Amniotic stem cell (primary cell): ENCODE measurements at regions not wholly inside any gene's neighbourhood (a gene's known extent, or its start where the extent isn't known, plus 50 kb on each side); places are given as distances from the start of the nearest gene placed in this dataset.

Experiments
- DNase-seq: peaks from one replicate; lab custom pipeline; 2025; lab: John Stamatoyannopoulos, UW

DNA sequence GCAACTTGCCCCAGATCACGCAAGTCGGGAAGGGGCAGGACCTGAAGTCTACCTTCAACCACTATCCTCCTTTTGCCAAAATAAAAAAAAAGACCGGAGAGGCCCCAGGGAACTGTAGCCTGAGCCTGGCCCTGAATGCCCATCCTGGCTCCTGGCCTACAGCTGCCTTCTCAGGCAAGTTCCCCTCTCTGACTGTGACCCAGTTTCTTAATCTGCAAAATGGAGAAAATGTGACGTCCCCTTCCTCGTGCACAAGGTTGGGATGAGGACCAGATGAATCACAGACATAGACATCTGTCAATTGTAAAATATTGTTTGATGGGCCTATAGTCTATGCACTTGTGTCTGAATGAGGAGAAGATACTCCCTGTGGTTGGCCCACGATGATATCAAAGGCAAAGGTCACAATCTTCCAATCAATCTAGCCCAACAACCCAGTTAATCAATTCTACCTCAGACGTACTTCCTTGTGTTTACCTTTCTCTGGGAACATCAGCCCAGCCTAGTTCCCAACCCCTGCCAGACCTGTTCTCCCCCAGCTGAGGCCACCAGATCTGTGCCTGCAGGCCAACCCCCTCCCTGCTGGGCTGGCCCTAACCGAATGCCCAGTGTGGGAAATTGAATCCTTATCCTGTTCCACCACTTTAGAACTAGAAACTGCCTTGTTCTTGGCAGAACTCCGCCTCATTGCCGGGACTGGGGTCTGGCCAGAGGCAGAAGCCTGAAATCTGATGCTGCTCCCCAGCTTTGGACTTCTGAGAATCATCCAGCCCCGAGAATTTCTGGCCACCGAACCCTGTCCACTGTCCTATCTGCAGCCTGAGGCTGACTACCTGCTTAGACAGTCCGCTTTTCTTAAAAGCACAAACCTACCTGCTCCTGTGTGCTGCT lies 101.8 kb upstream of the LIPC start:
- DNase-seq: no peak

DNA sequence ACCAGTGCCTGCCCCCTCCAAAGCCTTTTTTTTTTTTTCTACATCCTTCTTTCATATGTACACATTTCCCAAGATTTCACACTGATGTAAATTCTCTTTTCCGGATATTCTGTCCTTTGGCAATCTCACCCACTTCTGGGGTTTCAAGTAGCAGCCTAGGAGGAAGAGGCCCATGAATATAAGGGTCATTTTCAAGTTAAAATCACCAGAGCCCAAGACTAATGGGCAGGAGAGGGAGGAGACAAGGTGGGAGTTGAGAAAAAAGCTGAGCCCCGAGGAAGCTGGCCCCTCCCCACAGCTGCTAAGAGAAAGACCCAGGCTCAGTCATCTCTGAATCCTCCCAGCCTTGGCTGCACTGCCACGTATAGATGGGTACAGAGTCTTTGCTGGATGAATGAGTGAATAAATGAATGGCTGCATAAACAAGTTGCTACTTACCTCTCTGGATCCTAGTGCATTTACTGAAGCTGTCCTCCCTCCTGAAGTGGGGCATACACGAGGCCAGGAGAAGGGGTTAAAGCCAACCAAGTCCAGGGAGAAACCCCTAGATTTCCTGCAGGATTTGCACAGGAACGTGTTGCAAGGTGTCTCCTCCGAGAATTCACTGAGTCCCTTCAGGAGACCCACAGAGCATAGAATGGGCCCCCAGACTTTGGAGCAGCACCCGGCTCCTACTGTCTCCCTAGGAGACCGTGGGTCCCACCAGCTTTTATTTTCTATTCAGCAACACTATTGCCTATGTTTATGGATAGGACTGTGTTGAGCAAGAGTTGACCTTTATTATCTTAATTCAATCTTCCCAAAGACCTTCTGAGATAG lies 100.8 kb upstream of the LIPC start:
- DNase-seq: no peak

GRCh38 chr15:58331560-58331912 lies 100.3 kb upstream of the LIPC start:
- no peak for DNase-seq

DNA sequence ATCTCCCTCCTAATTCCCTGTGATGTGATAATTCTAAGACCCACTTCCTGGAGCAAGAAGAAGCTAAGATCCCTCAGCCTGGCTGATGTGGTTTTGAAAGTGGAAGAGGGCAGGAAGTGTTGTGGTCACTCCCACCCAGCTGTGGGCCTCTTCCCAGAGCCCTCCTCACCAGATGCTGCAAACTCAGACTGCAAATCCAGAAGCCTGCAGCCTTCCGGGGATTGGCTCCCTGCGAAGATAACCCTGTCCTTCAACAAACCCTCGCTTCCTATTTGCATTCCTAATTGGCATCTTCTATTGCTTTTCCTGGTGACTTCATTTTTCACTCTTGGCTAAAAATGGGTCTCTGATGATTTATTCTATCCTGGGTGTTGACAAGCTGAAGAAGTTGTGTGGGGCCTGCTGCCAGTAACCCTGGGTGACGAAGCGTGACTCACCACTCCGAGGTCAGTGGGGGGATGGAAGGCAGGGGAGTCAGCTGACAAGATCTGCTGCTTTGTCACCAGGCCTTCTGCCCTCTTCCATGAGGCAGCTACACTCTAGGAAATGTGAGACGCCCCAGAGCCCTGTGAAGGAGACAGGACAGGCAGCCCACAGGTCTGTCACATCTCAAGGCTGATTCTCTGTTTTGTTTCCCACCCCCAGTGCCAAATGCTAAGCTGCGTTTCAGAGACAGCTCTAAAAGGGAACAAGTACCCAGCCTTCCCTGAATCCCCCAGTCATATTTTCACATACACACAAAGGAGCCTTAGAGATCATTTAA lies 99.7 kb upstream of the LIPC start:
- peak; percentile 92 for DNase-seq

DNA sequence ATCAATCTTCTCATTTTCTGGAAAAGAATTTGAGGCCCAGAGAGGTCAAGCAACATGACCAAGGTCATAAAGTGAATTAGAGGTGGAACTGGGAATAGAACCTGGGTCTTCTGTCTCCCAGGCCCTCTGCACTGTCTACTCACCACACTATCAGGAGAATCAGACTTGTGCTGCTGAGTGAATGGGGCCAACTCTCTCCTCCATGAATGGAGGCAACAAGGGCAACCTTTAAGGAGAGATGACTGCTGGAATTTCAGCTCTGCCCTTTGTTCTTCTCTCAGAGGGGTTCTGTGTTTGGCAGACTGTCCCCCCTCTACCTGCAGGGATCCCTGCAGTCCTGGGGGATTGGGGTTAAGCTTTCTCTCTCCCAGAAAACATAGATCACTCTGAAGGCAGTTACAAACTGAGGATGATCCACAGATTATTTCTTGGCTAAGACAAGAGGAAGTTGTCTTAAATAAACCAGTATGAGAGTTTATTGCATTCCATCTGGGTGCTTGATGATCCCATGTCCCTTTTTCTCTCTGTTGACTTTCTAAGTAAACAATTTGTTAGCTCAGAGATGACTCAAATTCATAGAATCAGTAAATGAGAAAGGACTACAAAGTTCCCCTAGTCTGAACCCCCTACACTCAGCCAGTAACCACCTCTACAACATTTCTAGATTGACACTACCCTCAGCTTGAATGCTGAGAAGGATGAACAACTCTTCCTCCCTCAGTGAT lies 99.0 kb upstream of the LIPC start:
- no peak for DNase-seq

DNA sequence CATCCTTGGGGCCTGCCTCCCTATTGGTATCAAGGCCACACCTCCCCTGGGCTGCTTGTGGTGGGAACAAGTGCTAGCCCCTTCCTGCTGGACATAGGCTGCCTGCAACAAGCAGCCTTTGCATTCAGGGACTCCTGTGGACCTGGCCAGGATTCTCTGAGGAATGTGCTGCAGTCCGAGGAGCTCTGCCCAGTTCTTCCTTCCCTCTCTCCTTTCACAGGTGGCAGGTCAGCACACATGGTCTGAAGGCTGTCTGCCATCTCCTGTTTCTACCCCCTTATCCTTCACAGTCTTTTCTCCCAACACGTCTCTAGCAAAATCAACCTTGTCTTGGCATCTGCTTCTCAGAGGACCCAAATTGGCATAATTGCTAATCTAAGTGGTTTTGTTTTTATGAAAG lies 97.0 kb upstream of the LIPC start:
- DNase-seq: no peak

GRCh38 chr15:58336161-58336560 lies 95.6 kb upstream of the LIPC start:
- no peak for DNase-seq

- no peak for DNase-seq
Observed at GRCh38 chr15:58340176-58340575, 91.6 kb upstream of the LIPC start.

- DNase-seq: no peak
Observed at GRCh38 chr15:58342508-58342907, 89.3 kb upstream of the LIPC start.

DNA sequence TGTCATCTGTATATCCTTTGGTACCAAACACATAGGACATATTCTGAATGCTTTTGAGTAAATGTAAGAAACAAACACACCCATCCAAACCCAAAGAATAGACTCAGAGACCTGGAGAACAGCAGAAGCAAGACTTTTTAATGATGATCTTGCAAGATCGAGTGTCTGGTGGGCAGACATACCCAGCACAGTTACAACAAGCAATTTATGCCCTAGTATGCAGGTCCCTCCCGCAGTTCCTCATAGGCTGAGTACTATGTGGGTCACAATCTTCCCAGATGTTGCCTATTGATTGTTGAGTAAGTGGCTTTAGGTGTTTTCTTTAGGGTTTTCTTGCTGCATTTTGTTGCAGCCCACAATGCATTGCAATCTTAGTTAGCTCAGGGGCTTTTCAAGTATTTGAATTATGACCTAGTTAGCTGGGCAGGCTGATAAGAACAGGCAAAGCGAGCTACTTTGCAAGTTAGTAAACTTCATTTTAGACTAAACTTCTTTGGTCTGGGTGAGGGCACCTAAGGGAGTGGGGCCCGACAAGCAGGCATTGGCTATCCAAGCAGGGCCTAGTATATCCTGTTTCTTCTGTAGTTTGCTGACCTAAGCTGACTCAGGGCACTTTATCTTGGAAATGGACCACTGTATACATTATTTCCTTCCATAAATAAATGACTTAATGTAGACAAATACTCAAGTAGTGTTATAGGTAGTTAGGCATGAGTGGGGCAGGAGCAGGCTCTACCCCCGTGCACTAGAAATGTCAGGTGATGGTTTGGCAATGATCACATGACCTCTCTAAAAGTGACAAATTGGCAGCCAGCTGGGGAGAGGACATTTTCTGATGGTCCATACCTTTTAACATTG lies 87.3 kb upstream of the LIPC start:
- no peak for DNase-seq

GRCh38 chr15:58346361-58346760 lies 85.4 kb upstream of the LIPC start:
- no peak for DNase-seq

GRCh38 chr15:58348095-58348812 lies 83.5 kb upstream of the LIPC start:
- no peak for DNase-seq

- no peak for DNase-seq
Observed at GRCh38 chr15:58352026-58352929, 79.5 kb upstream of the LIPC start.

DNA sequence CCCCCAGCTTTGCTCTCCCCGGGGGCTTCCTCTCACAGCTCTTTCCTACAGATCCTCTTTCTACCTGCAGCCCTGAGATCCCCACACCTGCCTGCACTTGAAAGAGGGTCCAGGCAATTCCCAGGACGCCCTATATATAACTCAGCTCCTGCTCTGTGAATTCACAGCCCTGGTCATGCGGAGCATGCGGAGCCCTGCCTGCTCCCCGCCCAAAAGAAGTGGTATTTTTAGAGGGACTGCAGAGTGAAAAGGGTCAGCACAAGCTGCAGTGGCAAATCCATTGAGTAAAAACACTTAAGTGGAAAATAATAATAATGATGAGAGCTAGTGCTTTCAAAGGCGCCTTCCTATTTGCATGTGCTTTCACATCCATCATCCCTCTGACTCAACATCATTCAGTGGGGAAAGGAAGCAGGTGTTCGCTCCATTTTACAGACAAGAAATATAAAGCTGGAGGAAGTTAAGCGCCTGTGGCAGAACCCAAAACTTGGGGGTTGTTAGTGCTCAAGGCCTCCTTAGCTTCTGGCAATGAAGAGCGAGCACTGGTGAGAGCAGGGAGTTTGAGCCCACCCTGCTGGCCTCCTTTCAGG lies 76.3 kb upstream of the LIPC start:
- DNase-seq: no peak

DNA sequence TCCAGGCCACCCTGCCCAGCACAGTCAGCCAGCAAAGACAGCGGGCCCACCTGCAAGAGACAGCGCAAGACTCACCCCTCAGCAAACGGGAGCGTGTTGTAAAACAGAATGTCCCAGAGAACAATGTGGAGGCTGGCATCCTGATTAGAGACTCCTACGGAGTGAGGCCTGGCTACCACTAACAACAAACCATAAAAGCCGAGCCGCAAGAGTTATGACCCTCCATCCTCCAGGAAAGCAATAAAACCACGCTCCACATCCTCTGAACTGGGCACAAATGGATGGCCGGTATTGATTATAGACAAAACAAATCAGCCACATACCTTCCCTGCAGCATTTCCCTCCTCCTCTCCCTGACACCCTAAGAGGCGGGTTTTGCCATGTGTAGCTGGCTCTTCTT lies 75.8 kb upstream of the LIPC start:
- DNase-seq: no peak

GRCh38 chr15:58357529-58358476 lies 74.0 kb upstream of the LIPC start:
- no peak for DNase-seq

DNA sequence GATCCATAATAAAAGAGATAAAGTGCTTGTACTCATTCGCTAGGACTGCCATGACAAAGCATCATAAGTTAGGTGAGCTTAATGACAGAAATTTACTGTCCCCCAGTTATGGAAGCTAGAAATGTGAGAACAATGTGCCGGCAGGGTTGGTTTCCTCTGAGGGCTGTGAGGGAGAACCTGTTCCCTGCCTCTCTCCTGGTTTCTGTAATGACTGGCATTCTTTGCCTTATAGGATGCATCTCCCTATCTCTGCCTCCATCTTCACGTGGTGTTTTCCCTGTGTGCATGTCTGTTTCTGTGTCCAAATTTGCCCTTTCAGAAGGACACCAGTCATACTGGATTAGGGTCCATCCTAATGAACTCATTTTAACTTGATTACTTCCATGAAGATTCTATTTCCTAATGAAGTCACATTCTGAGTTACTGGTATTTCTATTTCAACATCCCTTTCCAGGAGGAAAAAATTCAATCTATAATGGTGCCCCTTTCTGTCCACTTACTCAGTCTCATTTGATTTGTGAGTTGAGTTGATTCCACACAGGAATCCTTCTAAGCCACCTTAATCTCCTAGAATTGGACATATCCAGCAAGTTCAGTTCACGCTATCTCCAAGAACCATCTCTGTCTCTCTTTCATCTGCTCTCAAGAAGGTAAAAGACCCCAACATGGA lies 71.2 kb upstream of the LIPC start:
- no peak for DNase-seq
